Gastroesophageal sphincter (tissue), 3 donors: ENCODE measurements at regions not wholly inside any gene's neighbourhood (a gene's known extent, or its start where the extent isn't known, plus 50 kb on each side); places are given as distances from the start of the nearest gene placed in this dataset.

Experiments
- CTCF ChIP-seq, 4 experiments: fragments of 200-600 bp in 2 of 4; fragments of 450-650 bp in 2 of 4; sonication (generic) in 1 of 4; IDR thresholded peaks; one replicate each; pipeline ENCODE4 v1.5.1; 2017 to 2019; ENCODE audit warnings: antibody characterized with exemption in 4 of 4, mild to moderate bottlenecking in 2 of 4, moderate library complexity in 2 of 4
- POLR2A ChIP-seq, 2 donors: fragments of 450-650 bp; IDR thresholded peaks; one replicate each; pipeline ENCODE4 v1.6.1; 2017; ENCODE audit warnings: antibody characterized with exemption in 2 of 2, mild to moderate bottlenecking in 2 of 2, moderate library complexity in 1 of 2

- TF ChIP-seq CTCF (IDR thresholded peaks at IDR 0.05): no peak
- TF ChIP-seq POLR2A (IDR thresholded peaks at IDR 0.05): no peak
These were observed 274.9 kb upstream of the ADGRL4 start for GRCh38 chr1:79281442-79281841.
